ENCODE measurements at regions not wholly inside any gene's neighbourhood (a gene's known extent, or its start where the extent isn't known, plus 50 kb on each side); places are given as distances from the start of the nearest gene placed in this dataset.

GRCh38 chr9:13627071-13627470 is 347.6 kb upstream of the MPDZ start:
- no peak overlapping the region for H2BK20ac ChIP-seq (ENCODE audit: low read depth, low read length, poor library complexity, severe bottlenecking)
- no peak overlapping the region for H3K56ac ChIP-seq (ENCODE audit: insufficient read length, low read depth, low read length)
- Mint-ChIP-seq H3K9me3 (peaks cover 0 to 4% of the 10 kb centered on the region in 2 experiments; a peak in 2 of 5 replicates), H3K27me3 (ENCODE audit: low read depth) (no peaks in the 10 kb centered on the region), H3K27ac (no peak overlapping the region; a peak in 1 of 7 replicates), H3K36me3 (ENCODE audit: insufficient read depth in 1 of 3, low read depth in 3 of 3) (peaks cover 0 to 2% (median 0%) of the 10 kb centered on the region in 3 experiments; a peak in 2 of 7 replicates), H3K4me3 (no peak overlapping the region), H3K4me1 (peaks cover 0 to 5% of the 10 kb centered on the region in 2 experiments; a peak in 2 of 4 replicates)
- H3K79me2 ChIP-seq (ENCODE audit: insufficient read depth, low read length): no peaks in the 10 kb centered on the region
- H3T11ph ChIP-seq (ENCODE audit: low read length): no peak overlapping the region
- H3K27me3 ChIP-seq (ENCODE audit: insufficient read depth, low read length): no peaks in the 10 kb centered on the region
- no peak overlapping the region for H2BK12ac ChIP-seq (ENCODE audit: insufficient read length, low read depth, low read length)
- H3K23ac ChIP-seq (ENCODE audit: insufficient read length, low read depth, low read length): no peak overlapping the region
- H4K8ac ChIP-seq (replicated peaks; ENCODE audit: insufficient read length, low read depth, low read length): no peak overlapping the region
- no peak overlapping the region for H3K18ac ChIP-seq (ENCODE audit: insufficient read length, low read depth, low read length)
- no peaks in the 10 kb centered on the region for H3K79me1 ChIP-seq (ENCODE audit: insufficient read depth, low read depth, low read length, poor library complexity, severe bottlenecking)
- WGBS (ENCODE audit: extremely low coverage, insufficient read length, low lambda C conversion rate): no CpG with 5 or more reads among the region's 3 CpGs
- no peak overlapping the region for H2BK5ac ChIP-seq (ENCODE audit: insufficient read length, low read length)
- no peaks in the 10 kb centered on the region for H4K20me1 ChIP-seq (ENCODE audit: control insufficient read depth, insufficient read depth, insufficient read length)
- H3K14ac ChIP-seq (ENCODE audit: insufficient read depth, low read length): no peak overlapping the region
- H2AK5ac ChIP-seq (ENCODE audit: insufficient read length, low read length): no peak overlapping the region
- H3K23me2 ChIP-seq (ENCODE audit: insufficient read length, low read depth, low read length, poor library complexity, severe bottlenecking): no peaks in the 10 kb centered on the region
- no peak for TF ChIP-seq CTCF (conservative IDR thresholded peaks at IDR 0.05)
- H4K91ac ChIP-seq (ENCODE audit: insufficient read length, low read depth, low read length): no peak overlapping the region
- H2AFZ ChIP-seq (ENCODE audit: low read length): no peak overlapping the region
- no peak for DNase-seq
- H4K5ac ChIP-seq (ENCODE audit: insufficient read length, low read depth, low read length): no peak overlapping the region
- no peak overlapping the region for H2BK15ac ChIP-seq (ENCODE audit: low read depth, low read length)
- H3K4me2 ChIP-seq (ENCODE audit: insufficient read depth, insufficient read length, low read length): no peak overlapping the region
- H3K9ac ChIP-seq (ENCODE audit: extremely low read depth, insufficient read length, low read length): no peak overlapping the region
- no peak overlapping the region for H3K4ac ChIP-seq (ENCODE audit: low read depth, low read length)
- no peak overlapping the region for H3K27ac ChIP-seq (ENCODE audit: insufficient read length, low read depth, low read length)
- H2BK120ac ChIP-seq (ENCODE audit: low read depth, low read length, poor library complexity, severe bottlenecking): no peak overlapping the region
- no peaks in the 10 kb centered on the region for H3K9me3 ChIP-seq (ENCODE audit: control insufficient read depth, low read depth, low read length)
- no peaks in the 10 kb centered on the region for H3K4me1 ChIP-seq (ENCODE audit: insufficient read depth, low read length)
